H1 (cell line): ENCODE measurements at regions not wholly inside any gene's neighbourhood (a gene's known extent, or its start where the extent isn't known, plus 50 kb on each side); places are given as distances from the start of the nearest gene placed in this dataset.

Experiments used
- CTCF ChIA-PET: fragments of 300-600 bp; sonication (Branson Sonifier 250); formaldehyde crosslinking; loops from one replicate; lab custom pipeline; 2021; ENCODE audit not compliant: partially characterized antibody; lab: Charles Lee
- POLR2A ChIA-PET: fragments of 300-600 bp; sonication (Branson Sonifier 250); formaldehyde crosslinking; loops from one replicate; lab custom pipeline; 2021; ENCODE audit warnings: inconsistent platforms; ENCODE audit not compliant: partially characterized antibody; lab: Charles Lee
- DNase-seq, 2 experiments: peaks; one replicate each; pipeline versions ENCODE4 v3.0.0 to v3.0.0-alpha.2; 2010 to 2022; ENCODE audit warnings: low spot score in 2 of 2, low read depth in 1 of 2, mixed read lengths in 1 of 2
- FAIRE-seq: peaks from 2 replicates; lab custom pipeline; 2011; peaks lifted over from hg19 to GRCh38; lab: Jason Lieb, UNC
- H2AFZ ChIP-seq: 2 replicates; pipeline ENCODE4 v1.8.1; 2012; ENCODE audit warnings: low read length, inconsistent platforms
- H2AK5ac ChIP-seq: 2 replicates; pipeline ENCODE4 v1.6.1; 2013; ENCODE audit warnings: low read depth, low read length
- H2BK120ac ChIP-seq: replicated peaks from 2 replicates; pipeline ENCODE3; 2013; ENCODE audit warnings: low read depth, low read length, inconsistent platforms
- H2BK12ac ChIP-seq: 2 replicates; pipeline ENCODE4 v1.6.1; 2013; ENCODE audit warnings: low read depth, low read length
- H2BK15ac ChIP-seq: 2 replicates; pipeline ENCODE4 v1.6.1; 2013; ENCODE audit warnings: low read length
- H2BK20ac ChIP-seq: 2 replicates; pipeline ENCODE4 v1.6.1; 2013; ENCODE audit warnings: low read length
- H2BK5ac ChIP-seq: 2 replicates; pipeline ENCODE4 v1.6.1; 2013; ENCODE audit warnings: low read depth, low read length
- H3K14ac ChIP-seq: 2 replicates; pipeline ENCODE4 v1.6.1; 2013; ENCODE audit warnings: inconsistent platforms; ENCODE audit not compliant: insufficient read length
- H3K18ac ChIP-seq: 2 replicates; pipeline ENCODE4 v1.6.1; 2013; ENCODE audit warnings: low read length; ENCODE audit errors: extremely low read depth
- H3K23ac ChIP-seq: 2 replicates; pipeline ENCODE4 v1.6.1; 2013; ENCODE audit warnings: inconsistent platforms; ENCODE audit not compliant: insufficient read length
- H3K23me2 ChIP-seq: 2 replicates; pipeline ENCODE4 v1.6.1; 2013; ENCODE audit warnings: low read depth, low read length
- H3K27ac ChIP-seq: 2 replicates; pipeline ENCODE4 v1.6.1; 2011; ENCODE audit warnings: low read depth, low read length, inconsistent platforms
- H3K27me3 ChIP-seq, 4 experiments: replicated peaks in 1 of 4; 1 replicate in 1 of 4; 2 replicates in 3 of 4; pipeline versions ENCODE4 v1.6.1 to v1.8.1; 2011 to 2013; ENCODE audit warnings: low read length in 3 of 4, mild to moderate bottlenecking in 3 of 4, inconsistent platforms in 2 of 4, mixed read lengths in 2 of 4, moderate library complexity in 1 of 4; ENCODE audit not compliant: control insufficient read depth in 3 of 4, insufficient read depth in 3 of 4; ENCODE audit errors: extremely low read depth in 1 of 4
- H3K36me3 ChIP-seq, 4 experiments: 2 replicates each; pipeline versions ENCODE4 v1.6.1 to v1.8.1; 2011 to 2013; ENCODE audit warnings: mild to moderate bottlenecking in 4 of 4, low read length in 3 of 4, moderate library complexity in 2 of 4, control low read depth in 1 of 4, inconsistent platforms in 1 of 4; ENCODE audit not compliant: insufficient read depth in 4 of 4, control insufficient read depth in 2 of 4
- H3K4ac ChIP-seq: replicated peaks from 2 replicates; pipeline ENCODE3; 2013; ENCODE audit warnings: low read length, low read depth, mixed read lengths, inconsistent platforms; ENCODE audit not compliant: insufficient read length
- H3K4me1 ChIP-seq, 4 experiments: replicated peaks in 1 of 4; 1 replicate in 1 of 4; 2 replicates in 3 of 4; pipeline versions ENCODE4 v1.6.1 to v1.8.1; 2011 to 2013; ENCODE audit warnings: low read length in 3 of 4, inconsistent platforms in 2 of 4, mixed read lengths in 1 of 4; ENCODE audit not compliant: insufficient read depth in 4 of 4, control insufficient read depth in 3 of 4
- H3K4me2 ChIP-seq, 2 experiments: 2 replicates each; pipeline versions ENCODE4 v1.6.1 to v1.8.1; 2011 to 2013; ENCODE audit warnings: low read depth in 2 of 2, low read length in 2 of 2, control low read depth in 1 of 2, inconsistent platforms in 1 of 2, mild to moderate bottlenecking in 1 of 2; ENCODE audit not compliant: insufficient read depth in 1 of 2
- H3K4me3 ChIP-seq, 4 experiments: fragments of 200-600, 300-600 bp in 1 of 4; sonication (generic), shearing (Covaris generic), sonication (Bioruptor Twin) in 1 of 4; 2 replicates each; pipeline versions ENCODE4 v1.5.1 to v1.8.1; 2011 to 2016; ENCODE audit warnings: low read length in 4 of 4, low read depth in 3 of 4, control low read depth in 2 of 4, inconsistent platforms in 2 of 4, mild to moderate bottlenecking in 2 of 4, mixed read lengths in 1 of 4, moderate library complexity in 1 of 4; ENCODE audit not compliant: insufficient read depth in 2 of 4; ENCODE audit errors: extremely low read depth in 1 of 4
- H3K56ac ChIP-seq: replicated peaks from 2 replicates; pipeline ENCODE3; 2013; ENCODE audit warnings: low read depth, mild to moderate bottlenecking, mixed read lengths, low read length, inconsistent platforms; ENCODE audit not compliant: insufficient read length
- H3K79me1 ChIP-seq: 2 replicates; pipeline ENCODE4 v1.6.1; 2013; ENCODE audit warnings: low read depth, low read length, control low read depth
- H3K79me2 ChIP-seq, 2 experiments: 2 replicates each; pipeline versions ENCODE4 v1.6.1 to v1.8.1; 2012 to 2013; ENCODE audit warnings: low read length in 2 of 2, mild to moderate bottlenecking in 2 of 2, inconsistent platforms in 1 of 2; ENCODE audit not compliant: insufficient read depth in 2 of 2, control insufficient read depth in 1 of 2
- H3K9ac ChIP-seq, 4 experiments: replicated peaks in 1 of 4; 1 replicate in 1 of 4; 2 replicates in 3 of 4; pipeline versions ENCODE4 v1.6.1 to v1.8.1; 2011 to 2013; ENCODE audit warnings: low read depth in 3 of 4, low read length in 3 of 4, control low read depth in 2 of 4, mild to moderate bottlenecking in 2 of 4, moderate library complexity in 2 of 4, inconsistent platforms in 1 of 4; ENCODE audit errors: extremely low read depth in 1 of 4
- H3K9me3 ChIP-seq, 2 experiments: 2 replicates each; pipeline versions ENCODE4 v1.6.1 to v1.8.1; 2012 to 2013; ENCODE audit warnings: mild to moderate bottlenecking in 2 of 2, moderate library complexity in 2 of 2, control low read depth in 1 of 2, inconsistent platforms in 1 of 2, low read depth in 1 of 2, low read length in 1 of 2, mixed read lengths in 1 of 2; ENCODE audit not compliant: insufficient read depth in 2 of 2
- H4K20me1 ChIP-seq, 2 experiments: replicated peaks in 1 of 2; 2 replicates each; pipeline versions ENCODE3 to v1.8.1; 2011 to 2013; ENCODE audit warnings: inconsistent platforms in 2 of 2, low read length in 2 of 2, mild to moderate bottlenecking in 1 of 2; ENCODE audit not compliant: insufficient read depth in 2 of 2, control insufficient read depth in 1 of 2
- H4K5ac ChIP-seq: 2 replicates; pipeline ENCODE4 v1.6.1; 2013; ENCODE audit warnings: low read length, low read depth, mixed read lengths, inconsistent platforms; ENCODE audit not compliant: insufficient read length
- H4K8ac ChIP-seq: 2 replicates; pipeline ENCODE4 v1.8.0; 2013; ENCODE audit warnings: mild to moderate bottlenecking, moderate library complexity, low read length, inconsistent platforms; ENCODE audit not compliant: insufficient read depth; ENCODE audit errors: extremely low read depth
- H4K91ac ChIP-seq: replicated peaks from 2 replicates; pipeline ENCODE3; 2013; ENCODE audit warnings: low read length, mixed read lengths, inconsistent platforms; ENCODE audit not compliant: insufficient read length
- BRCA1 ChIP-seq: IDR thresholded peaks from 2 replicates; pipeline ENCODE4 v1.6.1; 2012; ENCODE audit warnings: low read depth, low read length, improper control_type of control experiment
- CHD1 ChIP-seq: IDR thresholded peaks from 2 replicates; pipeline ENCODE4 v1.6.1; 2012; ENCODE audit warnings: low read depth, low read length, improper control_type of control experiment
- HDAC6 ChIP-seq: IDR thresholded peaks from one replicate; pipeline ENCODE4 v1.7.1; 2012; ENCODE audit warnings: low read depth, mild to moderate bottlenecking, inconsistent platforms, low read length, moderate library complexity
- POU5F1 ChIP-seq: IDR thresholded peaks from 2 replicates; pipeline ENCODE4 v1.6.1; 2011; ENCODE audit warnings: low read depth, mild to moderate bottlenecking, low read length, moderate library complexity
- SIN3A ChIP-seq, 2 experiments: IDR thresholded peaks in 1 of 2; conservative IDR thresholded peaks in 1 of 2; 2 replicates each; pipeline ENCODE4 v1.6.1; 2011 to 2012; ENCODE audit warnings: low read length in 2 of 2, improper control_type of control experiment in 1 of 2, low read depth in 1 of 2, mild to moderate bottlenecking in 1 of 2
- SIX5 ChIP-seq: IDR thresholded peaks from 2 replicates; pipeline ENCODE4 v1.6.1; 2011; ENCODE audit warnings: mild to moderate bottlenecking, low read depth, low read length
- TCF12 ChIP-seq: IDR thresholded peaks from 2 replicates; pipeline ENCODE4 v1.6.1; 2011; ENCODE audit warnings: low read depth, mild to moderate bottlenecking, low read length
- WGBS, 2 experiments: shearing (Covaris generic) in 1 of 2; methylation state at CpG; one replicate each; pipeline versions ENCODE4 v1.1.6 to v1.1.7; 2013 to 2015; ENCODE audit warnings: low lambda C conversion rate in 2 of 2, mixed read lengths in 2 of 2, inconsistent platforms in 1 of 2, low coverage in 1 of 2, missing lambda C conversion rate in 1 of 2; ENCODE audit not compliant: insufficient replicate concordance in 2 of 2, insufficient coverage in 1 of 2, insufficient read length in 1 of 2; ENCODE audit errors: extremely low coverage in 1 of 2, missing lambda C conversion rate in 1 of 2; 5-methylcytosine and 5-hydroxymethylcytosine counted together
- TF ChIP-seq, protein P1 (sequence below): IDR thresholded peaks from 2 replicates; pipeline ENCODE4 v1.6.1; 2011; ENCODE audit warnings: low read depth, mild to moderate bottlenecking, low read length; ENCODE audit not compliant: insufficient read depth
- TF ChIP-seq, protein P2 (sequence below): IDR thresholded peaks from 2 replicates; pipeline ENCODE4 v1.6.1; 2012; ENCODE audit warnings: low read length, inconsistent platforms
- TF ChIP-seq, protein P3 (sequence below): IDR thresholded peaks from 2 replicates; pipeline ENCODE4 v1.6.1; 2012; ENCODE audit warnings: inconsistent platforms
- TF ChIP-seq, protein P4 (sequence below): IDR thresholded peaks from 2 replicates; pipeline ENCODE4 v1.6.1; 2011; ENCODE audit warnings: low read length, improper control_type of control experiment

DNA sequence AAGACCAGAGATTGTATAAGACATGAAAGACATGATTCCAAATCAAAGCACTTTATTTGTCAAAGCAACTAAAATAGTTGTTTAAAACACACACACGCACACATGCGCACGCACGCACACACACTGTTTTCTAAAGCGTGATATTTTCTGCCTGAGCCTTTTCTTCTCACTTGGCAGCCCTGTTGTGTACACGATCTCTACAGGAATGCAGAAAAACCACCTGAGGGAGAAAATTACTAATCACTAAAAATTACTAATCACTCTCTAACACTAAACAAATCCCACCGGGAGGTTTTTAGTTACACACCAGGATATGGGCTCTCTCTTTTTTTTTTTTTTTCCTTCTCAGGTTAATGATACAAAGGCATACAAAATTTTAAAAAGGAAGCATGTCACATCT, 160.1 kb upstream of the ATP11B start:
- ChIA-PET CTCF (interaction anchor here (1.0 to 1.5 kb wide), 2 partner anchors 10 to 12 kb away, joined by 5 to 8 read pairs; no protein-coding TSS in a partner anchor), POLR2A (no interaction called here)
- H3K79me2 ChIP-seq: no peaks in the 10 kb centered on the region
- H3K18ac ChIP-seq: no peak overlapping the region
- no peak overlapping the region for H3K4ac ChIP-seq
- H3K23me2 ChIP-seq: no peaks in the 10 kb centered on the region
- H2AFZ ChIP-seq: no peak overlapping the region
- WGBS, 2 experiments: 88% methylated on average over 7 of the region's 7 CpGs; no CpG with 5 or more reads in 1 of the 2 experiments
- H3K14ac ChIP-seq: no peak overlapping the region
- no peak overlapping the region for H3K4me2 ChIP-seq
- no peaks in the 10 kb centered on the region for H3K36me3 ChIP-seq
- no peaks in the 10 kb centered on the region for H3K79me1 ChIP-seq
- no peak overlapping the region for H2BK20ac ChIP-seq
- no peak overlapping the region for H4K5ac ChIP-seq
- H3K4me3 ChIP-seq: no peak overlapping the region
- no peaks in the 10 kb centered on the region for H4K20me1 ChIP-seq
- peaks cover 0 to 2% (median 0%) of the 10 kb centered on the region in 4 experiments; a peak in 1 of 7 replicates for H3K4me1 ChIP-seq
- H4K8ac ChIP-seq: no peak overlapping the region
- no peak overlapping the region for H2BK12ac ChIP-seq
- no peak overlapping the region for H3K9ac ChIP-seq
- H3K56ac ChIP-seq: no peak overlapping the region
- no peak overlapping the region for H2BK15ac ChIP-seq
- no peaks in the 10 kb centered on the region for H3K9me3 ChIP-seq
- H2BK5ac ChIP-seq: no peak overlapping the region
- no peak overlapping the region for H2BK120ac ChIP-seq
- no peak overlapping the region for H4K91ac ChIP-seq
- H3K27ac ChIP-seq: no peak overlapping the region
- no peak overlapping the region for H3K23ac ChIP-seq
- FAIRE-seq (no peak), DNase-seq (no peak)
- no peak overlapping the region for H2AK5ac ChIP-seq
- H3K27me3 ChIP-seq: no peaks in the 10 kb centered on the region
- TF ChIP-seq, protein P1, sequence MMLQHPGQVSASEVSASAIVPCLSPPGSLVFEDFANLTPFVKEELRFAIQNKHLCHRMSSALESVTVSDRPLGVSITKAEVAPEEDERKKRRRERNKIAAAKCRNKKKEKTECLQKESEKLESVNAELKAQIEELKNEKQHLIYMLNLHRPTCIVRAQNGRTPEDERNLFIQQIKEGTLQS: no peak
- TF ChIP-seq, protein P2, sequence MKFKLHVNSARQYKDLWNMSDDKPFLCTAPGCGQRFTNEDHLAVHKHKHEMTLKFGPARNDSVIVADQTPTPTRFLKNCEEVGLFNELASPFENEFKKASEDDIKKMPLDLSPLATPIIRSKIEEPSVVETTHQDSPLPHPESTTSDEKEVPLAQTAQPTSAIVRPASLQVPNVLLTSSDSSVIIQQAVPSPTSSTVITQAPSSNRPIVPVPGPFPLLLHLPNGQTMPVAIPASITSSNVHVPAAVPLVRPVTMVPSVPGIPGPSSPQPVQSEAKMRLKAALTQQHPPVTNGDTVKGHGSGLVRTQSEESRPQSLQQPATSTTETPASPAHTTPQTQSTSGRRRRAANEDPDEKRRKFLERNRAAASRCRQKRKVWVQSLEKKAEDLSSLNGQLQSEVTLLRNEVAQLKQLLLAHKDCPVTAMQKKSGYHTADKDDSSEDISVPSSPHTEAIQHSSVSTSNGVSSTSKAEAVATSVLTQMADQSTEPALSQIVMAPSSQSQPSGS: no peak
- TF ChIP-seq SIX5 (no peak), HDAC6 (no peak), POU5F1 (no peak), SIN3A (conservative IDR thresholded peaks at IDR 0.05 in 1 of 2, IDR thresholded peaks at IDR 0.05 in 1 of 2; ENCODE audit: low read depth in 1 of 2, low read length in 2 of 2) (no peak), CHD1 (no peak), BRCA1 (no peak), TCF12 (no peak)
- TF ChIP-seq, protein P3, sequence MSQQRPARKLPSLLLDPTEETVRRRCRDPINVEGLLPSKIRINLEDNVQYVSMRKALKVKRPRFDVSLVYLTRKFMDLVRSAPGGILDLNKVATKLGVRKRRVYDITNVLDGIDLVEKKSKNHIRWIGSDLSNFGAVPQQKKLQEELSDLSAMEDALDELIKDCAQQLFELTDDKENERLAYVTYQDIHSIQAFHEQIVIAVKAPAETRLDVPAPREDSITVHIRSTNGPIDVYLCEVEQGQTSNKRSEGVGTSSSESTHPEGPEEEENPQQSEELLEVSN: no peak
- TF ChIP-seq, protein P4, sequence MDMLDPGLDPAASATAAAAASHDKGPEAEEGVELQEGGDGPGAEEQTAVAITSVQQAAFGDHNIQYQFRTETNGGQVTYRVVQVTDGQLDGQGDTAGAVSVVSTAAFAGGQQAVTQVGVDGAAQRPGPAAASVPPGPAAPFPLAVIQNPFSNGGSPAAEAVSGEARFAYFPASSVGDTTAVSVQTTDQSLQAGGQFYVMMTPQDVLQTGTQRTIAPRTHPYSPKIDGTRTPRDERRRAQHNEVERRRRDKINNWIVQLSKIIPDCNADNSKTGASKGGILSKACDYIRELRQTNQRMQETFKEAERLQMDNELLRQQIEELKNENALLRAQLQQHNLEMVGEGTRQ: no peak
